ENCODE measurements at regions not wholly inside any gene's neighbourhood (a gene's known extent, or its start where the extent isn't known, plus 50 kb on each side); places are given as distances from the start of the nearest gene placed in this dataset.

- TF ChIP-seq CTCF (IDR thresholded peaks at IDR 0.05), result no peak
- TF ChIP-seq POLR2A (IDR thresholded peaks at IDR 0.05), result no peak
- TF ChIP-seq EP300 (IDR thresholded peaks at IDR 0.05), result no peak
These were observed 132.9 kb upstream of the PKDCC start for GRCh38 chr2:41914936-41915335.

Data from sigmoid colon (tissue), 4 donors.